Esophagus (tissue), 2 donors: ENCODE measurements at regions not wholly inside any gene's neighbourhood (a gene's known extent, or its start where the extent isn't known, plus 50 kb on each side); places are given as distances from the start of the nearest gene placed in this dataset.

ENCODE experiments used
- H3K27ac ChIP-seq, 2 donors: one replicate each; pipeline ENCODE4 v1.5.1; 2013; ENCODE audit warnings: low read depth in 2 of 2, mild to moderate bottlenecking in 2 of 2, inconsistent platforms in 1 of 2, low read length in 1 of 2, moderate library complexity in 1 of 2
- H3K27me3 ChIP-seq, 2 donors: one replicate each; pipeline ENCODE4 v1.6.1; 2013; ENCODE audit warnings: low read length in 2 of 2, control low read depth in 1 of 2, mild to moderate bottlenecking in 1 of 2; ENCODE audit not compliant: insufficient read depth in 2 of 2, control insufficient read depth in 1 of 2
- H3K36me3 ChIP-seq, 2 donors: one replicate each; pipeline ENCODE4 v1.6.1; 2013; ENCODE audit warnings: low read length in 1 of 2; ENCODE audit not compliant: control insufficient read depth in 2 of 2, insufficient read depth in 2 of 2
- H3K4me1 ChIP-seq, 2 donors: one replicate each; pipeline ENCODE4 v1.6.1; 2013; ENCODE audit warnings: low read length in 1 of 2; ENCODE audit not compliant: control insufficient read depth in 2 of 2, insufficient read depth in 2 of 2
- H3K4me3 ChIP-seq, 2 donors: one replicate each; pipeline ENCODE4 v1.5.1; 2013; ENCODE audit warnings: low read length in 2 of 2, mild to moderate bottlenecking in 2 of 2, low read depth in 1 of 2, moderate library complexity in 1 of 2
- H3K9me3 ChIP-seq, 2 donors: one replicate each; pipeline ENCODE4 v1.6.1; 2013; ENCODE audit warnings: mild to moderate bottlenecking in 2 of 2, low read depth in 1 of 2, low read length in 1 of 2, moderate library complexity in 1 of 2; ENCODE audit not compliant: control insufficient read depth in 2 of 2, insufficient read depth in 1 of 2
- WGBS, 2 donors: extraction: QIAGEN DNeasy Blood & Tissue Kit; methylation state at CpG; one replicate each; pipeline ENCODE4 v1.1.7; 2013; 5-methylcytosine and 5-hydroxymethylcytosine counted together
- donor health status: healthy with polysubstance abuse.
- donor health status: Bipolar disorder and iron deficiency.

DNA sequence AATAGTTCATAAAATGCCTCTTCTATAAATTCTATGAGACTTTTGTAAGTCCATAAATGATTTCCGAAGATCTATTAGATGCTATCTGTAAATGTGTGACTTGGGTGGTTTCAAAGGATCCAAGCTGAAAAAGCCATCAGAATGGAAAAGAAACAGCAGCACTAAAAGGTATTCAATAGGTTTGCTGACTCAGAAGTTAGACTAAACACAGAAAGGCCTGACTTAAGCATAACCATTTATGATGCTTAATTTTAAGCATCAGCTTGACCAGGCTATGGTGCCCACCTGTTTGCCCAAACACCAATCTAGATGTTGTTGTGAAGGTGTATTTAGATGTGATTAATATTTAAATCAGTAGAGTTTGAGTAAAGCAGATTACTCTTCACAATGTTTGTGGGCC lies 513.5 kb downstream of the TFAP2A start:
- no peaks in the 10 kb centered on the region for H3K4me1 ChIP-seq
- 83 to 84% methylated on average over 1 of the region's 1 CpG for WGBS, 2 donors
- no peak overlapping the region for H3K4me3 ChIP-seq
- no peaks in the 10 kb centered on the region for H3K36me3 ChIP-seq
- no peaks in the 10 kb centered on the region for H3K27me3 ChIP-seq
- H3K27ac ChIP-seq: no peak overlapping the region
- no peaks in the 10 kb centered on the region for H3K9me3 ChIP-seq

DNA sequence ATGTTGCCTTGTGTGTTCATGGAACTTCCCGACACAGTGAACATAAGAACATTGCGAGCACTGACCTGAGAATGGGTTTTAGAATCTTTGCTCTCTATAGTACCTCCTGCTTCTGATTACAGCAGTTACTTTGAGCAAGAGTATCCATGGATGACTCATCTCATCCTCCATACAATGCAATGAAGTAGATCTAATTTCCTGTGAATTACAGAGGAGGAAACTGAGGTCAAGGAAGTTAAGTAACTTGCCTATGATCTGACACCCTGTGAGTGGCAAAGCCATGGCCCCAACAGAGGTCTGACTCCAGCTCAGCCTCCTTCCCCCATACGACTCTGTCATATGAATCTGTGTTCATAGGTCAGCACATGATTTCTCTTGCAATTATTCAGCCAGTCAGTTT lies 518.1 kb downstream of the TFAP2A start:
- H3K9me3 ChIP-seq: no peaks in the 10 kb centered on the region
- H3K27me3 ChIP-seq: no peaks in the 10 kb centered on the region
- H3K36me3 ChIP-seq: no peaks in the 10 kb centered on the region
- 85 to 87% methylated on average over 3 of the region's 3 CpGs for WGBS, 2 donors
- no peaks in the 10 kb centered on the region for H3K4me1 ChIP-seq
- no peak overlapping the region for H3K4me3 ChIP-seq
- H3K27ac ChIP-seq: no peak overlapping the region

DNA sequence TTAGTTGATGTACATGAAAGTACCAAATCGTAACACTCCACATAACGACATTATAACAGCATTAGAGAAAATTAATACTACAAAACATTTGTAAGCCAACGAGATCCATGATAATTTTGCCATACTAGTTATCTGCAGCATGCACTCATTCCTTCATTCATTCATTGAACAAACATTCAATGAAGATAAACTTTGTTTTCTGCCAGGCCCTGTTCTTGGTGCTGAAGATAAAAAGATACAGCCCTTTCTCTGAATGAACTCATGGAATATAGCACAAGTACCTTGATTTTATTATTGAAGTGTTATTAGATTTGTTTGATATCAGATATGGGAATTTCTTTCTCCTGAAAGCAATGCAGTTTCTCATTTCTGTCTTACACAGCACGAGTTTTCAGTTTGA lies 524.0 kb downstream of the TFAP2A start:
- Histone ChIP-seq H3K27ac (no peak overlapping the region), H3K27me3 (no peaks in the 10 kb centered on the region), H3K4me1 (no peaks in the 10 kb centered on the region), H3K4me3 (no peak overlapping the region), H3K36me3 (no peaks in the 10 kb centered on the region), H3K9me3 (no peaks in the 10 kb centered on the region)
- WGBS, 2 donors: 74 to 85% methylated on average over 4 of the region's 4 CpGs

DNA sequence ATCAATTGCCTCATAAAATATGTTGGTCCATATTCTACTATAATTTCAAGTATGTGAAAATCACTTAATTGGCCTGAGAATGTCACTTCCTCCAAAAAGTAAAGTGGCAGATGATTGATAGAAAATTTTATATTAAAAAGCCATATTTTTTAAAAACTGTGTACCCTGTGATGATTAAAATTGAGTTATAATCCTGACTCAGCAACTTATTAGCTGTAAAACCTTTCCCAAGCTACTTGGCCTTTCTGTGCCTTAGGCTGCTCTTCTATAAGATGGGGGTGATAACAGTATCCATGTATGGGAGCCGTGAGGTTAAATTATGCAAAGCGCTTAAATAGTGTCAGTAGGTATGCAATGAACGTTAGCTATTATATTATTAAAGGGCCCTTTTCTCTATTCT lies 524.4 kb downstream of the TFAP2A start:
- Histone ChIP-seq H3K4me1 (no peaks in the 10 kb centered on the region), H3K9me3 (no peaks in the 10 kb centered on the region), H3K36me3 (no peaks in the 10 kb centered on the region), H3K27ac (no peak overlapping the region), H3K27me3 (no peaks in the 10 kb centered on the region), H3K4me3 (no peak overlapping the region)
- 84 to 85% methylated on average over 3 of the region's 3 CpGs for WGBS, 2 donors

DNA sequence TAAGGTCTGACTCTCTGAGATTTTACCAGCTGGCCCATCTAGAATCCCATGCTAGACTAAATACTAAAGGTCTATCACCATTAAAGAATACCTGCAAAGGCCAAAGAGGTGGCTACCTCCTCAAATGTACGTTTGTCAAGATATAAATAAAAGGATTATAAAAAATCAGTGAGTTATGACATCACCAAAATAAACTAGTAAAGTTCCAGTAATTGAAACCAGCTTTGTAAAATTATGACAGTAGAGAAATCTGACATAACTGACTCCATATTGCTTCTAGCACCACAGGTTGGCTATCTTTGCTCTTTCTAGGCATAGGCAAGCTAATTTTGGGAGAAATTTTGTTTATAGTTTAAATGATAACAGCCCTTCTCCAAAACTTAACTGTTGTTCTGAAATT lies 536.3 kb downstream of the TFAP2A start:
- no peaks in the 10 kb centered on the region for H3K4me1 ChIP-seq
- 40 to 57% methylated on average over 1 of the region's 1 CpG for WGBS, 2 donors
- no peaks in the 10 kb centered on the region for H3K27me3 ChIP-seq
- H3K9me3 ChIP-seq: no peaks in the 10 kb centered on the region
- no peaks in the 10 kb centered on the region for H3K36me3 ChIP-seq
- H3K4me3 ChIP-seq: no peak overlapping the region
- no peak overlapping the region for H3K27ac ChIP-seq

DNA sequence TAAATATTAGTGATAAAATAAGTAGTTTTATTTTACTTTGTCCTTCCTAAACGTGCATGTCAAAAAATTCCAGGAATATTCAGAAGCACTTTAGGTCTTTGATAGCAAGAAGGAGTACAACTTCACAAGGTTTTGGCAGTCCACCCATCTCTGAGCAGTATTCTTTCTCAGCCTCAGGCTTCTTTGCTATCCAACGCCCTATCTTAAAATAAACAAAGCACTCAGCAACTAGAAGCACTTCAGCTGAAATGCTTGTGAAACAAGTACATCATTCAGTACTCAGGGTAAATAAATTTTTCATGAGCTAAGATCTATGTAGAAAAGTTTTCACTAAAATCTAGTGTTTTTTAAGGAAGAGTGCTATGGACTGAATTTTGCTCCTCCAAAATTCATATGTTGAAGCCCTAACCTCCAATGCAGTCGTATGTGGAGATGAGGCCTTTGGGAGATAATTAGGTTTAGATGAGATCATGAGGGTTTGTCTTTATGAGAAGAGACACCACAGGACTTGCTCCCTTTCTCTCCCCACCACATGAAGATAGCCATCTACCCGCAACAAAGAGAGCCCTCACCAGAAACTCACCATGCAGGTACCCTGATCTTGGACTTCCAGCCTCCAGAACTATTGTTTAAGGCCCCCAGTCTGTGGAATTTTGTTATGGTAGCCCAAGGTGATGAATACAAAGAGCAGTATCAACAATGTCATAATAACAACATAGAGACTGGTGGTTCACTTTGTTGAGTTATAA lies 539.1 kb downstream of the TFAP2A start:
- no peak overlapping the region for H3K27ac ChIP-seq
- H3K36me3 ChIP-seq: no peaks in the 10 kb centered on the region
- WGBS, 2 donors: 43 to 44% methylated on average over 4 of the region's 4 CpGs
- H3K27me3 ChIP-seq: no peaks in the 10 kb centered on the region
- H3K9me3 ChIP-seq: no peaks in the 10 kb centered on the region
- no peak overlapping the region for H3K4me3 ChIP-seq
- no peaks in the 10 kb centered on the region for H3K4me1 ChIP-seq

DNA sequence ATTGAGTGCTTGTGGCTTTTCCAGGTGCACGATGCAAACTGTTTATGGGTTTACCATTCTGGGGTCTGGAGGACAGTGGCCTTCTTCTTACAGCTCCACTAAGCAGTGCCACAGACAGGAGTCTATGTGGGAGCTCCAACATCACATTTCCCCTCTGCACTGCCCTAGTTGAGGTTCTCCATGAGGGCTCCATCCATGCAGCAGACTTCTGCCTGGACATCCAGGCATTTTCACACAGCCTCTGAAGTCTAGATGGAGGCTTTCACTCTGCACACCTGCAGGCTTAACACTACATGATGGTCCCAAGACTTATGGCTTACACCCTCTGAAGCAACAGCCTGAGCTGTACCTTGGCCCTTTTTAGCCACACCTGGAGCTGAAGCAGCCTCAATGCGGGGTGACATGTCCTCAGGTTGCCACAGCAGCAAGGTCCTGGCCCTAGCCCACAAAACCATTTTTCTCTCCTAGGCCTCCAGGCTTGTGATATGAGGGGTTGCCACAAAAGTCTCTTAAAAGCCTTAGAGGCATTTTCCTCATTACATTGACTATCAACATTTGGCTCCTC lies 552.2 kb downstream of the TFAP2A start:
- WGBS, 2 donors: 90 to 91% methylated on average over 2 of the region's 2 CpGs
- Histone ChIP-seq H3K4me3 (no peak overlapping the region), H3K27me3 (no peaks in the 10 kb centered on the region), H3K9me3 (peaks cover 0 to 10% of the 10 kb centered on the region in 2 donors), H3K36me3 (no peaks in the 10 kb centered on the region), H3K27ac (no peak overlapping the region), H3K4me1 (no peaks in the 10 kb centered on the region)

DNA sequence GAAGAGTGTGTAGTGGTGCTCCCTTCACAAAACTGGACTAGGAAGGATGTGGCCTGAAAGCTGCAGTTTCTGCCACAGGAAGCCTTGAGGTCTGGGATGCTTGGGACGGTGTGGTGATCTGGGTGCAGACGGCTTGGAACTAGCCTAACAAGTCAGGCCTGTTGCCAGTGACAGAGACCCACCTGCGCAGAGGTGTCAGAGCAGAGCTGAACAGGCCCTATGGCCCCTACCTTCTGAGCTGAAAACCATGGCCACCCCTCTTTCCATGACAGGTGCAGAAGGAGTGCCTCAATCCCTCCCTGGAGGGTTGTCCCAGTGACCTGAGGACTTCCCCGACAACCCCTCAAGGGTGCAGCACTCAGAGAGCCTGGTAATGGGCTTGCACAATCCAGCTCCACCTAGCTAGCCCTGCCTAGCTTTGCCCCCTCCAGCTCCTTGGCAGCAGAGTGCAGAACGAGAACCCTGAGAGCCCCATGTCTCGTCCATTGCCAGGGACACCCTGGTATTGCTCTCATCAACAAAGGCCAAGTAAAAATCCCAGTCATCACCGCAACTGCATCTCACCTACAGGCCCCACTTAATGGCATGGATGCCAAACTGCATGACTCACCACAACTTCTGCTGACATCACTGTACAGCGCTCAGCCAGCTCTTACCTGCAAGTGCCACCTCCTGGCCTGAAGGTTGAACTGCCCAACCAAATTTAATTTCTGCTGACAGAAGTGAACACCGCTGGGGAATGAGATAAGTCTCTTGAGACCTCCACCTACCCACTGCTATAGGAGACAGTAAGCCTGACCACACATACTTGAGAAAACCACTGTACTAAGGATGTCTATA lies 563.1 kb downstream of the TFAP2A start:
- Histone ChIP-seq H3K36me3 (no peaks in the 10 kb centered on the region), H3K9me3 (peaks cover 4 to 5% of the 10 kb centered on the region in 2 donors), H3K27ac (no peak overlapping the region), H3K4me3 (no peak overlapping the region), H3K27me3 (no peaks in the 10 kb centered on the region), H3K4me1 (no peaks in the 10 kb centered on the region)
- 76 to 77% methylated on average over 9 of the region's 9 CpGs for WGBS, 2 donors

DNA sequence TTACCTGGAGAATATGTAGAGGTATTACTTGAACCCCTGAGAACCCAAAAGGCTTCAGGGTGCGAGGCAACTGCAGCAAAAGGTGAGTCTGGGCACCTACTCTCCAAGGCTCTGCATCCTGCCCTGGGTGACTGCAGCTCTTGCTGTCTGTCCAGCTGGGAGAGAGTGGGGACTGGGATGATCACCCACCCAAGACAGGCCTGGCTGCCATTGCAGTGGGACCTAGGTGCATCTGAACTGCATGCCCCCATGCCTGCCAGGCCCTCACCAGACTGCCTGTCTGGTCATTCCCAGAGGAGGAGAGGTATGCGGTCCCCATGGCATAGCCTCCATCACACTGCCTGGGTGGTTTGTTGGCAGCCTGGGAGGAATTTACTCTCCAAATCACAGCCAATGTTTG lies 563.9 kb downstream of the TFAP2A start:
- H3K4me3 ChIP-seq: no peak overlapping the region
- H3K27ac ChIP-seq: no peak overlapping the region
- WGBS, 2 donors: 48 to 63% methylated on average over 2 of the region's 2 CpGs
- H3K4me1 ChIP-seq: no peaks in the 10 kb centered on the region
- no peaks in the 10 kb centered on the region for H3K36me3 ChIP-seq
- H3K9me3 ChIP-seq: peaks cover 4 to 5% of the 10 kb centered on the region in 2 donors
- H3K27me3 ChIP-seq: no peaks in the 10 kb centered on the region
